ENCODE measurements at regions not wholly inside any gene's neighbourhood (a gene's known extent, or its start where the extent isn't known, plus 50 kb on each side); places are given as distances from the start of the nearest gene placed in this dataset.

- Histone ChIP-seq H3K4me1 (ENCODE audit: control insufficient read depth, insufficient read depth, low read length) (peaks cover 4% of the 10 kb centered on the region), H3K4me3 (ENCODE audit: low read length) (no peak overlapping the region), H3K27me3 (ENCODE audit: control insufficient read depth, insufficient read depth, low read length) (no peaks in the 10 kb centered on the region), H3K27ac (ENCODE audit: low read length) (no peak overlapping the region), H3K36me3 (ENCODE audit: control insufficient read depth, insufficient read depth, low read length) (no peaks in the 10 kb centered on the region), H3K9me3 (ENCODE audit: control insufficient read depth, low read depth, low read length) (no peaks in the 10 kb centered on the region)
- no peak for DNase-seq
- no CpG with 5 or more reads among the region's 10 CpGs for WGBS (ENCODE audit: insufficient coverage, low lambda C conversion rate)
Measured at GRCh38 chr20:48208176-48208575, 422.9 kb upstream of the SULF2 start.

DNA sequence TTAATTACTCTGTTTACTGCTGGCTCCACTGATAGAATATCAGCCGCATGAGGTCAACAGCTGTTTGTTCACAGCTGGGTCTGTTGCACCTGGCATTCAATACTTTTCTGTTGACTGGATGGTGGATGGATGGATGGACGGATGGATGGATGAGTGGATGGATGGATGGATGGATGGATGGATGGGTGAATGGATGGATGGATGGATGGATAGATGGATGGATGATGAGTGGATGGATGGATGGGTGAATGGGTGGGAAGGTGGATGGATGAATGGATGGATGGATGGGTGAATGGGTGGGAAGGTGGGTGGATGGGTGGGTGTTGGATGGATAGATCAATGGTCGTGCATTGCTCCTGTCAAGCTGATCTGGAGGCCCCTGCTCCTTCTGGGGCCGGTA lies 422.2 kb upstream of the SULF2 start:
- Histone ChIP-seq H3K27me3 (ENCODE audit: control insufficient read depth, insufficient read depth, low read length) (no peaks in the 10 kb centered on the region), H3K4me3 (ENCODE audit: low read length) (no peak overlapping the region), H3K27ac (ENCODE audit: low read length) (no peak overlapping the region), H3K36me3 (ENCODE audit: control insufficient read depth, insufficient read depth, low read length) (no peaks in the 10 kb centered on the region), H3K4me1 (ENCODE audit: control insufficient read depth, insufficient read depth, low read length) (peaks cover 4% of the 10 kb centered on the region), H3K9me3 (ENCODE audit: control insufficient read depth, low read depth, low read length) (no peaks in the 10 kb centered on the region)
- no peak for DNase-seq
- 83% methylated on average over 1 of the region's 4 CpGs for WGBS (ENCODE audit: insufficient coverage, low lambda C conversion rate)

DNA sequence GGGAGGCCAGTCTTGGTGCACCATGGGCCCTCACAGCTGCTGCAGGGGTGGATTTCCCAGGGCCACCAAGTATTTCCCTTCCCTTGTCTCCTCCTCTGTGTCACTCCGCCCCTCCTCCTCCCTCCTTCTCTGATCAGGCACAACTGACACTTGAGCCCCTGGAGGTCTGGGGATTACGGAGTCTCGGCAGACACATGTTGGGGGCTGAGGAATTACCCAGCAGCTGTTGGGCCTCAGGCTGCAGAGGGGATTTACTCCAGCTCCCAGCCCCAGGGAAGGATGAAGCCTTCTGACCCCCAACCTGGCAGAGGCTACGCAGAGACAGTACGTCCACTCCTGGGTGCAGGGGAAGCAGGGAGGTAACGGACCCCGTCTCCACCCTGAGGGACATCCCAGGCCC lies 420.5 kb upstream of the SULF2 start:
- DNase-seq: no peak
- WGBS (ENCODE audit: insufficient coverage, low lambda C conversion rate): no CpG with 5 or more reads among the region's 7 CpGs
- Histone ChIP-seq H3K4me1 (ENCODE audit: control insufficient read depth, insufficient read depth, low read length) (peaks cover 2% of the 10 kb centered on the region), H3K4me3 (ENCODE audit: low read length) (no peak overlapping the region), H3K27ac (ENCODE audit: low read length) (no peak overlapping the region), H3K36me3 (ENCODE audit: control insufficient read depth, insufficient read depth, low read length) (no peaks in the 10 kb centered on the region), H3K27me3 (ENCODE audit: control insufficient read depth, insufficient read depth, low read length) (no peaks in the 10 kb centered on the region), H3K9me3 (ENCODE audit: control insufficient read depth, low read depth, low read length) (no peaks in the 10 kb centered on the region)

DNA sequence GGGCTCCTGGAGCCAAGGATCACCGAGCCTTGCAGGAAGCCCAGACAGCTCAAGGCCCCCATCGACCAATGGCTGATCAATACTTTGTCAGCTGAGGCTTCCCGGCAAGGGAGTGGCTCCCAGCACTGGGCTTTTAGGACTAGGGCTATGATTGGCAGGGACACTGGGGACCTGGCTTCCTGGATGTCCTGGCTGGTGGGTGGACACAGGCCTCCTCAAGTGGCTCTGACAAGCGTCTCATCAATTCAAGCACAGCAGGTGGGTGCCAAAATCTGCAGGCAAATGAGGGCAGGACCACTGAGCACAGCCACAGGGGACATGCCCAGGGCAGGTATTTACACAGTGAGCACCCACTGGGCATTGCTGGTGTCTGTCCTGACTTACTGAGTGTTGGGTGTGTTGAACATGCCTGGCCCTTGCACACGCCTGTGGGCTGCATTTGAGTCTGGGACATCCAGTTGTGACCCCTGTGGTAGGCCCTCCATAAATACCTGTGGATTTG lies 420.1 kb upstream of the SULF2 start:
- H3K27ac ChIP-seq (ENCODE audit: low read length): no peak overlapping the region
- WGBS (ENCODE audit: insufficient coverage, low lambda C conversion rate): no CpG with 5 or more reads among the region's 5 CpGs
- DNase-seq: no peak
- no peaks in the 10 kb centered on the region for H3K9me3 ChIP-seq (ENCODE audit: control insufficient read depth, low read depth, low read length)
- H3K36me3 ChIP-seq (ENCODE audit: control insufficient read depth, insufficient read depth, low read length): no peaks in the 10 kb centered on the region
- no peak overlapping the region for H3K4me3 ChIP-seq (ENCODE audit: low read length)
- no peaks in the 10 kb centered on the region for H3K27me3 ChIP-seq (ENCODE audit: control insufficient read depth, insufficient read depth, low read length)
- no peaks in the 10 kb centered on the region for H3K4me1 ChIP-seq (ENCODE audit: control insufficient read depth, insufficient read depth, low read length)

GRCh38 chr20:48204499-48204898 lies 419.2 kb upstream of the SULF2 start:
- DNase-seq: no peak
- H3K36me3 ChIP-seq (ENCODE audit: control insufficient read depth, insufficient read depth, low read length): no peaks in the 10 kb centered on the region
- H3K4me3 ChIP-seq (ENCODE audit: low read length): no peak overlapping the region
- no peaks in the 10 kb centered on the region for H3K4me1 ChIP-seq (ENCODE audit: control insufficient read depth, insufficient read depth, low read length)
- H3K27ac ChIP-seq (ENCODE audit: low read length): no peak overlapping the region
- no peaks in the 10 kb centered on the region for H3K27me3 ChIP-seq (ENCODE audit: control insufficient read depth, insufficient read depth, low read length)
- H3K9me3 ChIP-seq (ENCODE audit: control insufficient read depth, low read depth, low read length): no peaks in the 10 kb centered on the region
- 100% methylated on average over 1 of the region's 9 CpGs for WGBS (ENCODE audit: insufficient coverage, low lambda C conversion rate)

DNA sequence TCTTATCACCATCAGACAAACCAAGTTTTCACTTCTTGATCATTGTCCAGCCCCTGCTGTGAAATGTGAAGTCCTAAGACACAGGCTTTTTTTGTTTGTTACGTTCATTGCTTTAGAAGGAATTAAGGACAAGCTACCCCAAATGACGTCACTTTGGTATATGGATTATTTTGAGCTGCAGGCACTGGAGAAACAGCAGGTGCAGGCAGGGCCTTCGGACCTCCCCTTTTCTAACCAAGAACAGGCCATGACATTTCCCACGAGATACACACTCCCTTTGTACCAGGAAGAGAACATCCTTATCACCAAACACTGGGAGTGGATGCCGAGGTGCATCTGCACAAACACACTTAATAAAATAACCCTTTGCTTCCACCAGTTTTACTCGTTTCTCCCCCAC lies 418.0 kb upstream of the SULF2 start:
- Histone ChIP-seq H3K4me1 (ENCODE audit: control insufficient read depth, insufficient read depth, low read length) (no peaks in the 10 kb centered on the region), H3K27ac (ENCODE audit: low read length) (no peak overlapping the region), H3K4me3 (ENCODE audit: low read length) (no peak overlapping the region), H3K27me3 (ENCODE audit: control insufficient read depth, insufficient read depth, low read length) (no peaks in the 10 kb centered on the region), H3K36me3 (ENCODE audit: control insufficient read depth, insufficient read depth, low read length) (no peaks in the 10 kb centered on the region), H3K9me3 (ENCODE audit: control insufficient read depth, low read depth, low read length) (no peaks in the 10 kb centered on the region)
- no peak for DNase-seq
- 57% methylated on average over 1 of the region's 6 CpGs for WGBS (ENCODE audit: insufficient coverage, low lambda C conversion rate)

- no peak overlapping the region for H3K4me3 ChIP-seq (ENCODE audit: low read length)
- H3K36me3 ChIP-seq (ENCODE audit: control insufficient read depth, insufficient read depth, low read length): no peaks in the 10 kb centered on the region
- DNase-seq: no peak
- no peaks in the 10 kb centered on the region for H3K27me3 ChIP-seq (ENCODE audit: control insufficient read depth, insufficient read depth, low read length)
- H3K9me3 ChIP-seq (ENCODE audit: control insufficient read depth, low read depth, low read length): no peaks in the 10 kb centered on the region
- H3K4me1 ChIP-seq (ENCODE audit: control insufficient read depth, insufficient read depth, low read length): no peaks in the 10 kb centered on the region
- H3K27ac ChIP-seq (ENCODE audit: low read length): no peak overlapping the region
- 100% methylated on average over 1 of the region's 19 CpGs for WGBS (ENCODE audit: insufficient coverage, low lambda C conversion rate)
Measured at GRCh38 chr20:48202334-48203113, 417.2 kb upstream of the SULF2 start.

GRCh38 chr20:48201885-48202284 lies 416.6 kb upstream of the SULF2 start:
- no peak overlapping the region for H3K27ac ChIP-seq (ENCODE audit: low read length)
- H3K9me3 ChIP-seq (ENCODE audit: control insufficient read depth, low read depth, low read length): no peaks in the 10 kb centered on the region
- H3K27me3 ChIP-seq (ENCODE audit: control insufficient read depth, insufficient read depth, low read length): no peaks in the 10 kb centered on the region
- H3K36me3 ChIP-seq (ENCODE audit: control insufficient read depth, insufficient read depth, low read length): no peaks in the 10 kb centered on the region
- H3K4me3 ChIP-seq (ENCODE audit: low read length): no peak overlapping the region
- H3K4me1 ChIP-seq (ENCODE audit: control insufficient read depth, insufficient read depth, low read length): no peaks in the 10 kb centered on the region
- WGBS (ENCODE audit: insufficient coverage, low lambda C conversion rate): no CpG with 5 or more reads among the region's 5 CpGs
- DNase-seq: no peak

DNA sequence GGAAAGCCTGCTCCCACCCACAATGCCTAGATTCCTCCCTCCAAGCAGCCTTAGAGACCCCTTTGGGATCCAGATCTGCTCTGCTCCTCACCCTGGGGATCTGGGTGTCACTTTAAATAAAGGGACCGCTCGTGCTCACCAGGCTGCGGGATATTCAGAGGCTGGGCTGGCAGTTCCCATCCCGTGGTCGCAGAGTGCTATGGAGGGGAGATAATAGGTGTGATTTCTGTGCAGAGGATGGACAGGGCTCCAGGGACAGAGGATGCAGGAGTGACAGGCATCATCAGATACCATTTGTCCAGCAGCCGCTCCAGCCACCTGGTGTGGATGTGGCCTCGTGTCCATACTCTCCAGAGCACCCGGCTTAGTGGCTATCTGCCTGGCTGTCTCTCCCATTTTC lies 415.9 kb upstream of the SULF2 start:
- DNase-seq: no peak
- WGBS (ENCODE audit: insufficient coverage, low lambda C conversion rate): no CpG with 5 or more reads among the region's 8 CpGs
- no peaks in the 10 kb centered on the region for H3K27me3 ChIP-seq (ENCODE audit: control insufficient read depth, insufficient read depth, low read length)
- no peak overlapping the region for H3K4me3 ChIP-seq (ENCODE audit: low read length)
- no peaks in the 10 kb centered on the region for H3K9me3 ChIP-seq (ENCODE audit: control insufficient read depth, low read depth, low read length)
- H3K27ac ChIP-seq (ENCODE audit: low read length): no peak overlapping the region
- H3K4me1 ChIP-seq (ENCODE audit: control insufficient read depth, insufficient read depth, low read length): no peaks in the 10 kb centered on the region
- H3K36me3 ChIP-seq (ENCODE audit: control insufficient read depth, insufficient read depth, low read length): no peaks in the 10 kb centered on the region

- WGBS (ENCODE audit: insufficient coverage, low lambda C conversion rate): no CpG with 5 or more reads among the region's 8 CpGs
- DNase-seq: no peak
- Histone ChIP-seq H3K9me3 (ENCODE audit: control insufficient read depth, low read depth, low read length) (no peaks in the 10 kb centered on the region), H3K27ac (ENCODE audit: low read length) (no peak overlapping the region), H3K36me3 (ENCODE audit: control insufficient read depth, insufficient read depth, low read length) (no peaks in the 10 kb centered on the region), H3K4me3 (ENCODE audit: low read length) (no peak overlapping the region), H3K4me1 (ENCODE audit: control insufficient read depth, insufficient read depth, low read length) (no peaks in the 10 kb centered on the region), H3K27me3 (ENCODE audit: control insufficient read depth, insufficient read depth, low read length) (no peaks in the 10 kb centered on the region)
Measured at GRCh38 chr20:48198929-48199451, 413.7 kb upstream of the SULF2 start.

DNA sequence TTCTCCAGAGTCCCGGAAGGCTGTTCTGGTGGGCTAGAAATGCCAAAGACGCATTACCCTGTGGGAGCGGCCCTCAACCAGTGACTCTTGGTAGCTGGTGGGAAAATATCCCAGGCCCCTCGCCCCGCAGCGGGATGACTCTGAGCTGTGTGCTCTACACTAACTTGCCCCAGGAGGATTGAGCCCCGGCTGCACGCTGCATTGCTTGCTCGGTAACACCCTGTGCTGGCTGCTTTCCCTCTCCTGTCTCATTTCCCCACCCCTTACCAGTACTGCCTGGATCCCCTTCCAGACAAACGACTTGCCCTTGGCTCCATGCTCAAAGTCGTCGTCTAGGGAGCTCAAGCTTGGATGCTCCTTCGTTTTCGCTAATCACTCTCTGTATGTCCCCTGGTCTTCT lies 411.8 kb upstream of the SULF2 start:
- Histone ChIP-seq H3K27ac (ENCODE audit: low read length) (no peak overlapping the region), H3K36me3 (ENCODE audit: control insufficient read depth, insufficient read depth, low read length) (no peaks in the 10 kb centered on the region), H3K4me3 (ENCODE audit: low read length) (no peak overlapping the region), H3K27me3 (ENCODE audit: control insufficient read depth, insufficient read depth, low read length) (no peaks in the 10 kb centered on the region), H3K4me1 (ENCODE audit: control insufficient read depth, insufficient read depth, low read length) (no peaks in the 10 kb centered on the region), H3K9me3 (ENCODE audit: control insufficient read depth, low read depth, low read length) (no peaks in the 10 kb centered on the region)
- no CpG with 5 or more reads among the region's 14 CpGs for WGBS (ENCODE audit: insufficient coverage, low lambda C conversion rate)
- no peak for DNase-seq
